Mesendoderm (in vitro differentiated cells): ENCODE measurements at regions not wholly inside any gene's neighbourhood (a gene's known extent, or its start where the extent isn't known, plus 50 kb on each side); places are given as distances from the start of the nearest gene placed in this dataset.

Source experiments
- DNase-seq: peaks from one replicate; pipeline ENCODE4 v3.0.0; 2013
- H2AK5ac ChIP-seq: 2 replicates; pipeline ENCODE4 v1.6.1; 2013; ENCODE audit warnings: low read length, inconsistent platforms
- H2BK120ac ChIP-seq: 2 replicates; pipeline ENCODE4 v1.6.1; 2013; ENCODE audit warnings: low read depth, mild to moderate bottlenecking, low read length, moderate library complexity, mixed read lengths
- H2BK15ac ChIP-seq: replicated peaks from 2 replicates; pipeline ENCODE4 v1.6.1; 2013; ENCODE audit warnings: low read depth, mild to moderate bottlenecking, moderate library complexity
- H2BK5ac ChIP-seq: 2 replicates; pipeline ENCODE4 v1.6.1; 2013; ENCODE audit warnings: low read length, inconsistent platforms
- H3K18ac ChIP-seq: 2 replicates; pipeline ENCODE4 v1.6.1; 2013; ENCODE audit warnings: mild to moderate bottlenecking, low read length, mixed read lengths
- H3K23ac ChIP-seq: one replicate; pipeline ENCODE4 v1.6.1; 2013; ENCODE audit warnings: low read length
- H3K27ac ChIP-seq: 2 replicates; pipeline ENCODE4 v1.5.1; 2013; ENCODE audit warnings: low read depth, mild to moderate bottlenecking, inconsistent platforms, low read length, moderate library complexity
- H3K27me3 ChIP-seq: 2 replicates; pipeline ENCODE4 v1.6.1; 2013; ENCODE audit warnings: low read length, control low read depth, mild to moderate bottlenecking, inconsistent platforms; ENCODE audit not compliant: insufficient read depth, poor library complexity
- H3K36me3 ChIP-seq: 2 replicates; pipeline ENCODE4 v1.6.1; 2013; ENCODE audit warnings: low read length, inconsistent platforms; ENCODE audit not compliant: control insufficient read depth, insufficient read depth
- H3K4ac ChIP-seq: one replicate; pipeline ENCODE4 v1.6.1; 2013; ENCODE audit warnings: low read depth, mild to moderate bottlenecking, low read length, moderate library complexity
- H3K4me1 ChIP-seq: 2 replicates; pipeline ENCODE4 v1.6.1; 2013; ENCODE audit warnings: low read depth, low read length, inconsistent platforms; ENCODE audit not compliant: control insufficient read depth
- H3K4me2 ChIP-seq: 2 replicates; pipeline ENCODE4 v1.6.1; 2013; ENCODE audit warnings: low read length
- H3K4me3 ChIP-seq: 2 replicates; pipeline ENCODE4 v1.5.1; 2013; ENCODE audit warnings: mild to moderate bottlenecking, low read length
- H3K56ac ChIP-seq: one replicate; pipeline ENCODE4 v1.6.1; 2013; ENCODE audit warnings: low read length
- H3K79me1 ChIP-seq: 2 replicates; pipeline ENCODE4 v1.6.1; 2013; ENCODE audit warnings: low read length, inconsistent platforms
- H3K79me2 ChIP-seq: 2 replicates; pipeline ENCODE4 v1.6.1; 2013; ENCODE audit warnings: mild to moderate bottlenecking, low read length; ENCODE audit not compliant: control insufficient read depth, insufficient read depth
- H3K9ac ChIP-seq: 2 replicates; pipeline ENCODE4 v1.6.1; 2013; ENCODE audit warnings: low read length, inconsistent platforms
- H4K5ac ChIP-seq: one replicate; pipeline ENCODE4 v1.6.1; 2013; ENCODE audit warnings: low read length
- H4K8ac ChIP-seq: one replicate; pipeline ENCODE4 v1.6.1; 2013; ENCODE audit warnings: low read depth, mild to moderate bottlenecking, control low read depth, low read length, moderate library complexity
- WGBS: extraction: QIAGEN DNeasy Blood & Tissue Kit; methylation state at CpG from one replicate; pipeline ENCODE4 v1.1.7; 2013; ENCODE audit warnings: low lambda C conversion rate, missing lambda C conversion rate; ENCODE audit not compliant: insufficient coverage; ENCODE audit errors: extremely low coverage; 5-methylcytosine and 5-hydroxymethylcytosine counted together

DNA sequence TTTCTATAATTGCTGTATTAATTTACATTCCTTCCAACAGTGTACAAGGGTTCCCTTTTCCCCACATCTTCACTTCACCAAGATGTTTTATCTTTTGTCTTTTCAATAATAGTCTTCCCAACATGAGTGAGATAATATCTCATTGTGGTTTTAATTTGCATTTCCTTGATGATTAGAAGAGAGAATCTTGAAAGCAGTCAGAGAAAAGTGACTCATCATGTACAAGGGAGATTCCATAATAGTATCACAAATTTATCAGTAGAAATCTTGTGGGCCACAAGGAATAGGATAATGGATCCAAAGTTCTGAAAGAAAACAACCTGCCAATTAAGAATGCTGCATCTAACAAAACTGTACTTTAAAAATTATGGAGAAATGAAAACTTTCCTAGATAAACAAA is 189.3 kb downstream of the NECTIN3 start:
- H3K79me1 ChIP-seq, result no peaks in the 10 kb centered on the region
- H2BK5ac ChIP-seq, result no peak overlapping the region
- H4K8ac ChIP-seq, result no peak overlapping the region

DNA sequence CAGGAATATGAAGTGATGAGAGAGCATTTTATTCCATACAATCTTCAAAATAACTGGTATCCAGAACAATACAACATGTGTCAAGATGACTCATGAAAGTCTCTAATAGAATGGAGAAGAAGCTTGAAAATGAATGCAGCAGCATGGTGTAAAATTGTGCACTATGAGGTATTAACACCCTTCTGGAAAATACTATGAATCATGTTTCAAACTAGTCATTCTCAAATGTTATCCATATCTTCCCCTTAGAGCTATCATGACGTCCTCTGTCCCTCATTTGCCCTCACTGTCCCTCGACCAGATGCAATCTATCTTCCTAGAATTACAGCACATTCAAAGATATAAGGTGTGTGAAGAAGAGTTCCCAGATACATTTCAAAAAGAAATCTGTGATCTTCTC is 198.2 kb downstream of the NECTIN3 start:
- H3K4me1 ChIP-seq, result no peaks in the 10 kb centered on the region
- H3K9ac ChIP-seq, result no peak overlapping the region
- H2AK5ac ChIP-seq, result no peak overlapping the region
- no peak overlapping the region for H2BK5ac ChIP-seq
- no peak overlapping the region for H3K23ac ChIP-seq
- no peaks in the 10 kb centered on the region for H3K27me3 ChIP-seq
- H2BK15ac ChIP-seq, result no peak overlapping the region
- no CpG with 5 or more reads among the region's 2 CpGs for WGBS
- H4K5ac ChIP-seq, result no peak overlapping the region
- no peaks in the 10 kb centered on the region for H3K79me1 ChIP-seq
- no peak overlapping the region for H2BK120ac ChIP-seq
- no peak overlapping the region for H3K4ac ChIP-seq
- H3K4me3 ChIP-seq, result no peak overlapping the region
- H3K79me2 ChIP-seq, result no peaks in the 10 kb centered on the region
- no peak overlapping the region for H3K4me2 ChIP-seq
- no peak overlapping the region for H3K56ac ChIP-seq
- no peak overlapping the region for H3K27ac ChIP-seq
- DNase-seq, result no peak
- no peak overlapping the region for H3K18ac ChIP-seq
- H3K36me3 ChIP-seq, result no peaks in the 10 kb centered on the region
- H4K8ac ChIP-seq, result no peak overlapping the region

More for the DNA sequence above, 189.3 kb downstream of the NECTIN3 start:
- Histone ChIP-seq H4K5ac (no peak overlapping the region), H2BK15ac (no peak overlapping the region), H2BK120ac (no peak overlapping the region), H2AK5ac (no peak overlapping the region), H3K4me3 (no peak overlapping the region), H3K23ac (no peak overlapping the region), H3K4me1 (no peaks in the 10 kb centered on the region), H3K56ac (no peak overlapping the region), H3K27me3 (no peaks in the 10 kb centered on the region), H3K18ac (no peak overlapping the region), H3K4ac (no peak overlapping the region), H3K79me2 (no peaks in the 10 kb centered on the region), H3K9ac (no peak overlapping the region), H3K36me3 (no peaks in the 10 kb centered on the region), H3K4me2 (no peak overlapping the region), H3K27ac (no peak overlapping the region)
- DNase-seq, result no peak

DNA sequence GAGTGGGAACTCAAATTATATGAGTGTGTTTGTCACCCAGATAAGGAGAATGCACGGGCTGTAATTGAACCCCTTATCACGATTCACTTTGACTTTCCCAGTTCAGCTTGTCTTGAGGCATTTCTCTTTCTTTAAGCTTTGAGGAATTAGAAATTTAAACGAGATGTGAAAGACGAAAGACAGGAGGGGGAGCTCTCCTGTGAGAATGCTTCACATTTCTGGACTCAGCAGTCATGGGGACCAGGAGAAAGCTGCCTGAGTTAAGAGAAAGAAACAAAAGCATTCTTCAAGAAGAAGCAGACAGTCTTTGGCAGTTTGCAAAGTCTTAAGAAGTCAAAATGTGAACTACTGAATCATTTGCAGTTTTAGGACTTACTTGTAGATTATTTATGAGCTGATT is 205.6 kb downstream of the NECTIN3 start:
- H2BK5ac ChIP-seq, result no peak overlapping the region
- H3K79me2 ChIP-seq, result no peaks in the 10 kb centered on the region
- H3K4ac ChIP-seq, result no peak overlapping the region
- H2BK120ac ChIP-seq, result no peak overlapping the region
- no peak overlapping the region for H4K5ac ChIP-seq
- peaks cover 2% of the 10 kb centered on the region for H3K4me1 ChIP-seq
- H3K79me1 ChIP-seq, result no peaks in the 10 kb centered on the region
- H3K4me2 ChIP-seq, result no peak overlapping the region
- H3K18ac ChIP-seq, result no peak overlapping the region
- no peak overlapping the region for H3K9ac ChIP-seq
- no peak overlapping the region for H3K23ac ChIP-seq
- peak; percentile 86 for DNase-seq
- H4K8ac ChIP-seq, result no peak overlapping the region
- no peak overlapping the region for H3K56ac ChIP-seq
- no peak overlapping the region for H2AK5ac ChIP-seq
- H3K27me3 ChIP-seq, result no peaks in the 10 kb centered on the region
- H3K36me3 ChIP-seq, result no peaks in the 10 kb centered on the region
- WGBS, result no CpG with 5 or more reads among the region's 4 CpGs
- H2BK15ac ChIP-seq, result no peak overlapping the region
- H3K4me3 ChIP-seq, result no peak overlapping the region
- H3K27ac ChIP-seq, result no peak overlapping the region

DNA sequence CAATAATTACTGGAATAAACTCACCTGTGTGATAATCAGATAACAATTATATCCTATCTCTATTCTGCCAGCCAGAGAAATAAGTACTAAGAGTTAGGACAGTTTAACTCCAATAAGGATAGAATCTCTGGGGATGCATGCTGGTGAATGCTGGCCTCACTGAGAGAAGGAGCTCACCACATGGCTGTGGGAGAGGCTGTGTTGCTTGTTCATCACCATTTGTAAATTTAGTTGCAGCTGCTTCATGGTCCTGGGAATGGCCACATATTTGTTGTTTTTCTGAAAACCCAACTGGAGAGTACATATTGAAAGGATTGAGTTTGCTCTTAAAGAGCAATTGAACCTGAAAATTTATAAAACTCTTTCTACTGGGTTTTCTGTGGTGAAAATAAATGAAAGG is 207.3 kb downstream of the NECTIN3 start:
- no peak overlapping the region for H3K4me3 ChIP-seq
- H2BK5ac ChIP-seq, result no peak overlapping the region
- H2AK5ac ChIP-seq, result no peak overlapping the region
- peaks cover 2% of the 10 kb centered on the region for H3K4me1 ChIP-seq
- no peak overlapping the region for H3K27ac ChIP-seq
- H2BK15ac ChIP-seq, result no peak overlapping the region
- no peak overlapping the region for H3K4me2 ChIP-seq
- H3K79me1 ChIP-seq, result no peaks in the 10 kb centered on the region
- no peak overlapping the region for H4K5ac ChIP-seq
- no peak overlapping the region for H3K9ac ChIP-seq
- no peak overlapping the region for H3K4ac ChIP-seq
- DNase-seq, result no peak
- no peak overlapping the region for H2BK120ac ChIP-seq
- no peak overlapping the region for H3K56ac ChIP-seq
- no peaks in the 10 kb centered on the region for H3K79me2 ChIP-seq
- H3K36me3 ChIP-seq, result no peaks in the 10 kb centered on the region
- H3K18ac ChIP-seq, result no peak overlapping the region
- no peaks in the 10 kb centered on the region for H3K27me3 ChIP-seq
- H4K8ac ChIP-seq, result no peak overlapping the region
- H3K23ac ChIP-seq, result no peak overlapping the region

DNA sequence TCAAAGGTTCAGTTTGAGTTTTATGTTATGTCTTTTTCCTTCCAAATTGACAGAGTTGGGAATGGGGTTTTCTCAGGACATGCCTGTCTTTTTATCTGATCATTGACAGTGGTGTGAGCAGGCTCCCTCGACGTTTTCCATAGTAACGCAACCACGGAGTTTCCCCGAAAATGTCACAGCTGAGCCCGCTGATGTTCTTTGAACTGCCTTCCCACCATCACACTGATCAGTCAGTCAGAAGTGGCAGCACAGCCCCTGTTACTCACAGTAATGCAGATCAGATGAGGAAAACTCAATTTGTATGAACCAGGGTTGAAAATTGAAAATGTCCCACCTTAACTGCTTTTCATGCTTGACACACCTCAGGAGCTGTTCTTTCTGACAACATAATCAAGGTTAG is 210.4 kb downstream of the NECTIN3 start:
- H3K23ac ChIP-seq, result no peak overlapping the region
- H2AK5ac ChIP-seq, result no peak overlapping the region
- H4K8ac ChIP-seq, result no peak overlapping the region
- no peak overlapping the region for H3K9ac ChIP-seq
- no peak overlapping the region for H3K56ac ChIP-seq
- H3K4me1 ChIP-seq, result peaks cover 2% of the 10 kb centered on the region
- no peak overlapping the region for H3K4me3 ChIP-seq
- H3K27ac ChIP-seq, result no peak overlapping the region
- no peaks in the 10 kb centered on the region for H3K27me3 ChIP-seq
- H3K18ac ChIP-seq, result no peak overlapping the region
- no peak overlapping the region for H2BK5ac ChIP-seq
- no peak overlapping the region for H3K4me2 ChIP-seq
- no peak overlapping the region for H2BK120ac ChIP-seq
- no peaks in the 10 kb centered on the region for H3K79me1 ChIP-seq
- no peaks in the 10 kb centered on the region for H3K36me3 ChIP-seq
- H3K79me2 ChIP-seq, result no peaks in the 10 kb centered on the region
- H2BK15ac ChIP-seq, result no peak overlapping the region
- no peak overlapping the region for H3K4ac ChIP-seq
- WGBS, result no CpG with 5 or more reads among the region's 6 CpGs
- DNase-seq, result no peak
- no peak overlapping the region for H4K5ac ChIP-seq

DNA sequence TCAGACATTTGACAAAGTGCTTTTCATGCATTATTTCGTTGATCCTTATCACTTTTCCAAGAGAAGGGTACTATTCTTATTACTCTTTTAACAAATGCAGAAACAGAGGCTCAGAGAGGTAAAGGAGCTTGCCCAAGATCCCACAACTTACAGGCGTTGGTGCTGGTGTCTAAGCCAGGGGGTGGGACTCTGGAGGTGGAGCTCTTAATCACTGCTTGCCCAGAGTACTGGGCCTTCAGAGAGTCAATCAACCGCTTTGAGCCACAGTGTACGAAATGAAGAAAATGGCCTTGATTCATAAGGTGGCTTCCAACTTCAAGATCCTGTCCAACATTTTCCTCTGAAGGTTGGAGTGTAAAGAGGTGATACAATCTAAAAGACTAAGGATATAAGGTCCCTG is 211.5 kb downstream of the NECTIN3 start:
- no peak overlapping the region for H3K18ac ChIP-seq

More for the DNA sequence above, 211.5 kb downstream of the NECTIN3 start:
- Histone ChIP-seq H3K4me1 (no peaks in the 10 kb centered on the region), H2BK5ac (no peak overlapping the region), H3K23ac (no peak overlapping the region), H2BK15ac (no peak overlapping the region), H4K5ac (no peak overlapping the region), H3K36me3 (no peaks in the 10 kb centered on the region), H3K27me3 (no peaks in the 10 kb centered on the region), H2AK5ac (no peak overlapping the region), H2BK120ac (no peak overlapping the region), H3K56ac (no peak overlapping the region), H4K8ac (no peak overlapping the region), H3K9ac (no peak overlapping the region), H3K4me3 (no peak overlapping the region), H3K4me2 (no peak overlapping the region), H3K27ac (no peak overlapping the region), H3K4ac (no peak overlapping the region), H3K79me1 (no peaks in the 10 kb centered on the region), H3K79me2 (no peaks in the 10 kb centered on the region)
- no CpG with 5 or more reads among the region's 4 CpGs for WGBS
- DNase-seq, result no peak
